ENCODE measurements at regions not wholly inside any gene's neighbourhood (a gene's known extent, or its start where the extent isn't known, plus 50 kb on each side); places are given as distances from the start of the nearest gene placed in this dataset.

GRCh38 chr14:56933446-56933845, 123.2 kb upstream of the OTX2 start:
- Mint-ChIP-seq H3K4me3 (no peak overlapping the region), H3K9me3 (no peaks in the 10 kb centered on the region), H3K27ac (no peak overlapping the region), H3K36me3 (ENCODE audit: low read depth) (no peaks in the 10 kb centered on the region), H3K4me1 (ENCODE audit: low read depth) (no peaks in the 10 kb centered on the region), H3K27me3 (peaks cover 4% of the 10 kb centered on the region)
- no peak overlapping the region for H3K4me3 ChIP-seq (ENCODE audit: low read length)
- no peak for ATAC-seq (ENCODE audit: poor library complexity)
- no peaks in the 10 kb centered on the region for H3K27me3 ChIP-seq (ENCODE audit: control insufficient read depth in 1 of 2, insufficient read depth in 2 of 2, low read length in 2 of 2)
- peaks cover 0 to 4% of the 10 kb centered on the region in 2 experiments for H3K9me3 ChIP-seq (ENCODE audit: control insufficient read depth in 1 of 2, insufficient read depth in 1 of 2, low read length in 2 of 2)
- intact Hi-C loops (cut with DNase I, micrococcal nuclease) = no loop called here
- H3K4me1 ChIP-seq (ENCODE audit: insufficient read depth, low read length) = no peaks in the 10 kb centered on the region
- H3K36me3 ChIP-seq (ENCODE audit: insufficient read depth, low read length) = no peaks in the 10 kb centered on the region
- CTCF ChIA-PET = interaction anchor here (1.1 kb wide), 1 partner anchor 10 kb away, joined by 3 read pairs; no protein-coding TSS in a partner anchor
- no peak overlapping the region for H3K27ac ChIP-seq (ENCODE audit: low read depth in 1 of 2, low read length in 2 of 2)
- DNase-seq = no peak
- POLR2A ChIA-PET = no interaction called here
- TF ChIP-seq CTCF (IDR thresholded peaks at IDR 0.05) = no peak

- H3K27ac ChIP-seq (ENCODE audit: low read depth in 1 of 2, low read length in 2 of 2) = no peak overlapping the region
- no peak overlapping the region for H3K4me3 ChIP-seq (ENCODE audit: low read length)
- DNase-seq (no peak), ATAC-seq (ENCODE audit: poor library complexity) (no peak)
- POLR2A ChIA-PET = no interaction called here
- no peaks in the 10 kb centered on the region for H3K4me1 ChIP-seq (ENCODE audit: insufficient read depth, low read length)
- H3K36me3 ChIP-seq (ENCODE audit: insufficient read depth, low read length) = no peaks in the 10 kb centered on the region
- H3K36me3 Mint-ChIP-seq (ENCODE audit: low read depth) = no peaks in the 10 kb centered on the region
- TF ChIP-seq CTCF (IDR thresholded peaks at IDR 0.05) = no peak
- intact Hi-C loops (cut with DNase I, micrococcal nuclease) = no loop called here
- no peak overlapping the region for H3K4me3 Mint-ChIP-seq
- H3K9me3 Mint-ChIP-seq = no peaks in the 10 kb centered on the region
- CTCF ChIA-PET = no interaction called here
- H3K27me3 Mint-ChIP-seq = no peaks in the 10 kb centered on the region
- H3K4me1 Mint-ChIP-seq (ENCODE audit: low read depth) = no peaks in the 10 kb centered on the region
- H3K27ac Mint-ChIP-seq = no peak overlapping the region
- H3K9me3 ChIP-seq (ENCODE audit: control insufficient read depth in 1 of 2, insufficient read depth in 1 of 2, low read length in 2 of 2) = no peaks in the 10 kb centered on the region
- H3K27me3 ChIP-seq (ENCODE audit: control insufficient read depth in 1 of 2, insufficient read depth in 2 of 2, low read length in 2 of 2) = peaks cover 0 to 2% of the 10 kb centered on the region in 2 experiments
Measured at GRCh38 chr14:56918849-56919574, 108.7 kb upstream of the OTX2 start.

- no peaks in the 10 kb centered on the region for H3K4me1 ChIP-seq (ENCODE audit: insufficient read depth, low read length)
- TF ChIP-seq CTCF (IDR thresholded peaks at IDR 0.05) = no peak
- H3K9me3 Mint-ChIP-seq = no peaks in the 10 kb centered on the region
- no peaks in the 10 kb centered on the region for H3K36me3 ChIP-seq (ENCODE audit: insufficient read depth, low read length)
- no peaks in the 10 kb centered on the region for H3K36me3 Mint-ChIP-seq (ENCODE audit: low read depth)
- H3K9me3 ChIP-seq (ENCODE audit: control insufficient read depth in 1 of 2, insufficient read depth in 1 of 2, low read length in 2 of 2) = no peaks in the 10 kb centered on the region
- ChIA-PET POLR2A (no interaction called here), CTCF (no interaction called here)
- H3K27ac Mint-ChIP-seq = no peak overlapping the region
- intact Hi-C loops (cut with DNase I, micrococcal nuclease) = no loop called here
- H3K4me3 Mint-ChIP-seq = no peak overlapping the region
- peaks cover 5% of the 10 kb centered on the region for H3K27me3 Mint-ChIP-seq
- H3K4me1 Mint-ChIP-seq (ENCODE audit: low read depth) = no peaks in the 10 kb centered on the region
- no peak for DNase-seq
- H3K27ac ChIP-seq (ENCODE audit: low read depth in 1 of 2, low read length in 2 of 2) = no peak overlapping the region
- H3K4me3 ChIP-seq (ENCODE audit: low read length) = no peak overlapping the region
- no peak for ATAC-seq (ENCODE audit: poor library complexity)
- H3K27me3 ChIP-seq (ENCODE audit: control insufficient read depth in 1 of 2, insufficient read depth in 2 of 2, low read length in 2 of 2) = no peaks in the 10 kb centered on the region
Measured at GRCh38 chr14:56905282-56905681, 95.0 kb upstream of the OTX2 start.

Measured in CD4-positive, alpha-beta T cell (primary cell).